ENCODE measurements at regions not wholly inside any gene's neighbourhood (a gene's known extent, or its start where the extent isn't known, plus 50 kb on each side); places are given as distances from the start of the nearest gene placed in this dataset.
"Not testable (repeated sequence)": the region's sequence is repeated elsewhere in the genome, so short reads cannot be mapped to it uniquely, and the experiment has no call there.

GRCh38 chr5:34221329-34222073 lies 178.5 kb upstream of the C1QTNF3 start:
- not testable (repeated sequence) for H3K79me2 ChIP-seq (ENCODE audit: control insufficient read depth, insufficient read depth, low read length, unreplicated experiment); H3K4me1 ChIP-seq (ENCODE audit: control insufficient read depth, insufficient read depth, low read length, unreplicated experiment); H2AFZ ChIP-seq (ENCODE audit: low read length, unreplicated experiment); H3K27me3 ChIP-seq (ENCODE audit: insufficient read depth, low read length); H3K4me3 ChIP-seq (ENCODE audit: low read depth, low read length); H3K27ac ChIP-seq (ENCODE audit: low read depth, low read length); H3K36me3 ChIP-seq (ENCODE audit: insufficient read depth, low read length)

- not testable (repeated sequence) for H3K4me3 ChIP-seq (ENCODE audit: low read depth, low read length); H3K36me3 ChIP-seq (ENCODE audit: insufficient read depth, low read length); H2AFZ ChIP-seq (ENCODE audit: low read length, unreplicated experiment); H3K27ac ChIP-seq (ENCODE audit: low read depth, low read length); H3K4me1 ChIP-seq (ENCODE audit: control insufficient read depth, insufficient read depth, low read length, unreplicated experiment); H3K79me2 ChIP-seq (ENCODE audit: control insufficient read depth, insufficient read depth, low read length, unreplicated experiment); H3K27me3 ChIP-seq (ENCODE audit: insufficient read depth, low read length)
Measured at GRCh38 chr5:34223158-34223557, 180.1 kb upstream of the C1QTNF3 start.

GRCh38 chr5:34230402-34230801 lies 187.4 kb upstream of the C1QTNF3 start:
- H3K27ac ChIP-seq (ENCODE audit: low read depth, low read length); H3K79me2 ChIP-seq (ENCODE audit: control insufficient read depth, insufficient read depth, low read length, unreplicated experiment); H3K4me1 ChIP-seq (ENCODE audit: control insufficient read depth, insufficient read depth, low read length, unreplicated experiment); H3K4me3 ChIP-seq (ENCODE audit: low read depth, low read length); H3K36me3 ChIP-seq (ENCODE audit: insufficient read depth, low read length); H2AFZ ChIP-seq (ENCODE audit: low read length, unreplicated experiment); H3K27me3 ChIP-seq (ENCODE audit: insufficient read depth, low read length): not testable (repeated sequence)

GRCh38 chr5:34243802-34244201 lies 200.8 kb upstream of the C1QTNF3 start:
- not testable (repeated sequence) for H3K27ac ChIP-seq (ENCODE audit: low read depth, low read length)

DNA sequence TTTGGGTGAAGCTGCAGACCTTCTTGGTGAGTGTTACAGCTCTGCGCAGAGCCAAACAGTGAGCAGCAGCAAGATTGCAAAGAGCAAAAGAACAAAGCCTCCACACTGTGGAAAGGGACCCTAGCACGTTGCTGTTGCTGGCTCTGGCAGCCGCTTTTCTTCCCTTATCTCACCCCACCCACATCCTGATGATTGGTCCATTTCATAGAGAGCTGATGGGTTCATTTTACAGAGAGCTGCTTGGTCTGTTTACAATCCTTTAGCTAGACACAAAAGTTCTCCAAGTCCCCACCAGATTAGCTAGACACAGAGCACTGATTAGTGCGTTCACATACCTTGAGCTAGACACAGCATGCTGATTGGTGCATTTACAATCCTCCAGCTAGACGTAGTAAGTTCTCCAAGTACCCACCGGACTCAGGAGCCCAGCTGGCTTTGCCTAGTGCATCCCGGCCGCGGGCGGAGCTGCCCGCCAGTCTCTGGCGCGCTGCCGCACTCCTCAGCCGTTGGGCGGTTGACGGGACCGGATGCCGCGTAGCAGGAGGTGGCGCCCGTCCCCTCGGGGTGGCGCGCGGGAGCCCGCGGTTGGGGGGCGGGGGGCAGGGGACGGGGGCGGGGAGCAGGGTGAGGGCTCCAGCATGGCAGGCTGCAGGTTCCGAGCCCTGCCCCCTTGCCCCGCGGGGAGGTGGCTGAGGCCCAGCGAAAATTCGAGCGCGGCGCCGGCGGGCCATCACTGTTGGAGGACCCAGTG lies 201.4 kb upstream of the C1QTNF3 start:
- H3K27ac ChIP-seq (ENCODE audit: low read depth, low read length) = peak overlapping the region; percentile 43
- H3K4me1 ChIP-seq (ENCODE audit: control insufficient read depth, insufficient read depth, low read length, unreplicated experiment) = not testable (repeated sequence)

More at GRCh38 chr5:34243802-34244201, 200.8 kb upstream of the C1QTNF3 start:
- peak overlapping the region; percentile 63 for H3K4me3 ChIP-seq (ENCODE audit: low read depth, low read length)
- not testable (repeated sequence) for H3K36me3 ChIP-seq (ENCODE audit: insufficient read depth, low read length); H3K4me1 ChIP-seq (ENCODE audit: control insufficient read depth, insufficient read depth, low read length, unreplicated experiment); H3K79me2 ChIP-seq (ENCODE audit: control insufficient read depth, insufficient read depth, low read length, unreplicated experiment); H3K27me3 ChIP-seq (ENCODE audit: insufficient read depth, low read length); H2AFZ ChIP-seq (ENCODE audit: low read length, unreplicated experiment)

GRCh38 chr5:34245032-34245394 lies 202.0 kb upstream of the C1QTNF3 start:
- H3K79me2 ChIP-seq (ENCODE audit: control insufficient read depth, insufficient read depth, low read length, unreplicated experiment); H3K27me3 ChIP-seq (ENCODE audit: insufficient read depth, low read length); H2AFZ ChIP-seq (ENCODE audit: low read length, unreplicated experiment); H3K4me1 ChIP-seq (ENCODE audit: control insufficient read depth, insufficient read depth, low read length, unreplicated experiment); H3K36me3 ChIP-seq (ENCODE audit: insufficient read depth, low read length); H3K27ac ChIP-seq (ENCODE audit: low read depth, low read length): not testable (repeated sequence)
- H3K4me3 ChIP-seq (ENCODE audit: low read depth, low read length) = peak overlapping the region; percentile 49; the same call in 1 of the 2 replicates

More for the DNA sequence above, 201.4 kb upstream of the C1QTNF3 start:
- H3K4me3 ChIP-seq (ENCODE audit: low read depth, low read length) = peak overlapping the region; percentile 63
- H3K79me2 ChIP-seq (ENCODE audit: control insufficient read depth, insufficient read depth, low read length, unreplicated experiment); H2AFZ ChIP-seq (ENCODE audit: low read length, unreplicated experiment); H3K27me3 ChIP-seq (ENCODE audit: insufficient read depth, low read length); H3K36me3 ChIP-seq (ENCODE audit: insufficient read depth, low read length): not testable (repeated sequence)

DNA sequence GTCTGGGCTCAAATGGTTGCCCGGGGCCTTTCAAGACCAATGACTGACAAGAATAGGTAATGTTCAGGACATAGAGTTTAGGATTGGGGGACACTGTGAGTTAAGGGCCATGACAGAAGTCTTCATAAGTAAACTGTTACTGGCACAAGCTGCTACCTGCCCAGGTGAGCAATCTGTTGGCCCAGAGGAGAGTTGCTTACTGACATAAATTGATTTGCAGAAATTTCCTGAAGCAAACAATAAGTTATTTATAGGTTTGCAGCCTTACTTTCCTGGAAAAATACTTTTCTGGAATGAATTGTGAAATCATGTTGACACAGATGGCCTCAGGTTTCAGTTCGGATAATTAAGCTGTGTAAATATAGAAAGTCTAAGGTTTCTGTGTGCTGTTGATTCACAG lies 202.8 kb upstream of the C1QTNF3 start:
- H2AFZ ChIP-seq (ENCODE audit: low read length, unreplicated experiment); H3K27ac ChIP-seq (ENCODE audit: low read depth, low read length); H3K27me3 ChIP-seq (ENCODE audit: insufficient read depth, low read length); H3K4me1 ChIP-seq (ENCODE audit: control insufficient read depth, insufficient read depth, low read length, unreplicated experiment); H3K36me3 ChIP-seq (ENCODE audit: insufficient read depth, low read length); H3K79me2 ChIP-seq (ENCODE audit: control insufficient read depth, insufficient read depth, low read length, unreplicated experiment): not testable (repeated sequence)
- peak overlapping the region; percentile 58 for H3K4me3 ChIP-seq (ENCODE audit: low read depth, low read length)

DNA sequence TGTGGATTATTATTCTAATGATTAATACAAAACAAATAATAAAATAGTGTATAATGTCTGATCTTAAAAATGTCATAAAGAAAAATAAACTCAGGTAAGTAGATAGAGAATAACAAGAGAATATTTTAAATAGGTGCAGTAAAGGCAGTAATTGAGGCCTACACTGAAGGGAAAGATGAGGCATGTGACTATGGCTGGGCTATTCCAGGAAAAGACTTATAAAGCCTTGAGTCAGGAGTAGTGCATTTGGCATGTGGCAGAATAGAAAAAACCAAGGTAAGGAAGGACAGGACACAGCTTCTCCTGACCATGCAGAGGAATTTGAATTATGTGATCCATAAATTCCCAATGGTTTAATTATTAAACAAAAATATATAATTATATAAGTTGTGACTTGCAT lies 215.6 kb upstream of the C1QTNF3 start:
- not testable (repeated sequence) for H3K4me3 ChIP-seq (ENCODE audit: low read depth, low read length)

DNA sequence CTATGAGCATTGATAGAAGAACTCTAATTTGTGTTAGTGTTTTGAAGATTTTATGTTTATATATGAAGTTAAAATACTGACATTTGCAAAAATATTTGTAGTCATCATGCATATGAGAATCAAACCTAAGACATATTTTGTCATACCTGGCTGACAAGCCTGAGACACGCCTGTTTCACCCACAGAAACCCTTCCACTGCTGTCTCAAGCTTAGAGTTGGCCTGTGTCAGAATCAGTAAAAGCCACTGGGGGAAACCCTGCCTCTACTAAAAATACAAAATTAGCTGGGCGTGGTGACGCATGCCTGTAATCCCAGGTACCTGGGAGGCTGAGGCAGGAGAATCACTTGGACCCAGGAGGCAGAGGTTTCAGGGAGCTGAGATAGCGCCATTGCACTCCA lies 218.0 kb upstream of the C1QTNF3 start:
- not testable (repeated sequence) for H3K4me3 ChIP-seq (ENCODE audit: low read depth, low read length); H3K27ac ChIP-seq (ENCODE audit: low read depth, low read length); H3K36me3 ChIP-seq (ENCODE audit: insufficient read depth, low read length); H2AFZ ChIP-seq (ENCODE audit: low read length, unreplicated experiment); H3K79me2 ChIP-seq (ENCODE audit: control insufficient read depth, insufficient read depth, low read length, unreplicated experiment); H3K27me3 ChIP-seq (ENCODE audit: insufficient read depth, low read length); H3K4me1 ChIP-seq (ENCODE audit: control insufficient read depth, insufficient read depth, low read length, unreplicated experiment)

More for the DNA sequence above, 215.6 kb upstream of the C1QTNF3 start:
- H3K27ac ChIP-seq (ENCODE audit: low read depth, low read length); H3K79me2 ChIP-seq (ENCODE audit: control insufficient read depth, insufficient read depth, low read length, unreplicated experiment); H3K27me3 ChIP-seq (ENCODE audit: insufficient read depth, low read length); H3K36me3 ChIP-seq (ENCODE audit: insufficient read depth, low read length); H2AFZ ChIP-seq (ENCODE audit: low read length, unreplicated experiment); H3K4me1 ChIP-seq (ENCODE audit: control insufficient read depth, insufficient read depth, low read length, unreplicated experiment): not testable (repeated sequence)

DNA sequence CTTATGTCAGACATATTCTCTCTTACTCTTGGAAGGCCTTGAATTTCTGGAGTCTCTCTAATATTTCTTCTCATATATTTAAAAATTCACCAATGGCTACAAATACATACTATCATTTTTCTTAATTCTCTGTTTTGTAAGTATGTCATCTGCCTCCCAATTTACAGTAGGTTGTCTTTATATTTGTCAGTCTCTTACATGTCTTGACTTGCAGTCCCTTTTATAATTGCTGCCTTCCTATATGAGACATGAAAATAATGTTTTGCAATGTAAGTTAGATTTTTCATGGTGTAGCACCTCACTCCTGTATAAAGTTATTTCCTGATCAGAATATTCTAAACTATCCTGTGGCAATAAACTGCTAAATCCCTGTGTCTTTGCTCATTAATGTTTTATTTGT lies 223.1 kb upstream of the C1QTNF3 start:
- not testable (repeated sequence) for H3K4me3 ChIP-seq (ENCODE audit: low read depth, low read length)

GRCh38 chr5:34296759-34297158 lies 253.7 kb upstream of the C1QTNF3 start:
- not testable (repeated sequence) for H3K27ac ChIP-seq (ENCODE audit: low read depth, low read length); H2AFZ ChIP-seq (ENCODE audit: low read length, unreplicated experiment); H3K79me2 ChIP-seq (ENCODE audit: control insufficient read depth, insufficient read depth, low read length, unreplicated experiment); H3K27me3 ChIP-seq (ENCODE audit: insufficient read depth, low read length); H3K4me3 ChIP-seq (ENCODE audit: low read depth, low read length); H3K36me3 ChIP-seq (ENCODE audit: insufficient read depth, low read length); H3K4me1 ChIP-seq (ENCODE audit: control insufficient read depth, insufficient read depth, low read length, unreplicated experiment)

More for the DNA sequence above, 223.1 kb upstream of the C1QTNF3 start:
- H3K27me3 ChIP-seq (ENCODE audit: insufficient read depth, low read length); H3K79me2 ChIP-seq (ENCODE audit: control insufficient read depth, insufficient read depth, low read length, unreplicated experiment); H3K4me1 ChIP-seq (ENCODE audit: control insufficient read depth, insufficient read depth, low read length, unreplicated experiment); H2AFZ ChIP-seq (ENCODE audit: low read length, unreplicated experiment); H3K36me3 ChIP-seq (ENCODE audit: insufficient read depth, low read length); H3K27ac ChIP-seq (ENCODE audit: low read depth, low read length): not testable (repeated sequence)

Data from ACC112 (cell line).